Nephron (organoid): ENCODE measurements at regions not wholly inside any gene's neighbourhood (a gene's known extent, or its start where the extent isn't known, plus 50 kb on each side); places are given as distances from the start of the nearest gene placed in this dataset.

Experiments
- H3K27ac Mint-ChIP-seq, 3 experiments: 2 replicates each; pipeline ENCODE4 v1.8.0; 2020; ENCODE audit warnings: mixed read lengths in 3 of 3, mild to moderate bottlenecking in 2 of 3, moderate library complexity in 1 of 3
- H3K27me3 Mint-ChIP-seq: 2 replicates; pipeline ENCODE4 v1.8.0; 2021; ENCODE audit warnings: low read depth, mild to moderate bottlenecking, moderate library complexity, mixed read lengths
- H3K36me3 Mint-ChIP-seq: 2 replicates; pipeline ENCODE4 v1.8.0; 2020; ENCODE audit warnings: low read depth, mixed read lengths
- H3K4me1 Mint-ChIP-seq: 2 replicates; pipeline ENCODE4 v1.8.0; 2020; ENCODE audit warnings: mixed read lengths
- H3K4me3 Mint-ChIP-seq, 3 experiments: 2 replicates each; pipeline ENCODE4 v1.8.0; 2020; ENCODE audit warnings: mild to moderate bottlenecking in 3 of 3, mixed read lengths in 3 of 3, moderate library complexity in 2 of 3
- H3K9me3 Mint-ChIP-seq: 2 replicates; pipeline ENCODE4 v1.8.0; 2020; ENCODE audit warnings: mixed read lengths
- CTCF ChIP-seq, 3 experiments: fragments of 200-600 bp; sonication (generic); IDR thresholded peaks; one replicate each; pipeline ENCODE4 v1.5.0; 2021; ENCODE audit warnings: antibody characterized with exemption in 3 of 3; ENCODE audit not compliant: unreplicated experiment in 3 of 3

- H3K27me3 Mint-ChIP-seq = peaks cover 3% of the 10 kb centered on the region
These were observed 112.9 kb upstream of the CAV2 start for GRCh38 chr7:116386674-116387073.

GRCh38 chr7:116390363-116390762 lies 109.2 kb upstream of the CAV2 start:
- peaks cover 5% of the 10 kb centered on the region for H3K4me1 Mint-ChIP-seq
- H3K9me3 Mint-ChIP-seq = no peaks in the 10 kb centered on the region
- peaks cover 3% of the 10 kb centered on the region for H3K27me3 Mint-ChIP-seq
- no peak overlapping the region for H3K27ac Mint-ChIP-seq
- TF ChIP-seq CTCF (IDR thresholded peaks at IDR 0.05; ENCODE audit: unreplicated experiment in 3 of 3) = no peak
- H3K36me3 Mint-ChIP-seq = no peaks in the 10 kb centered on the region
- no peak overlapping the region for H3K4me3 Mint-ChIP-seq

More at GRCh38 chr7:116386674-116387073, 112.9 kb upstream of the CAV2 start:
- Mint-ChIP-seq H3K4me3 (no peak overlapping the region), H3K36me3 (no peaks in the 10 kb centered on the region), H3K27ac (no peak overlapping the region), H3K4me1 (no peaks in the 10 kb centered on the region), H3K9me3 (no peaks in the 10 kb centered on the region)
- TF ChIP-seq CTCF (IDR thresholded peaks at IDR 0.05; ENCODE audit: unreplicated experiment in 3 of 3) = no peak

GRCh38 chr7:116392806-116393205 lies 106.7 kb upstream of the CAV2 start:
- Mint-ChIP-seq H3K4me1 (peaks cover 5% of the 10 kb centered on the region), H3K27me3 (no peaks in the 10 kb centered on the region), H3K27ac (no peak overlapping the region), H3K9me3 (no peaks in the 10 kb centered on the region), H3K4me3 (no peak overlapping the region), H3K36me3 (no peaks in the 10 kb centered on the region)
- TF ChIP-seq CTCF (IDR thresholded peaks at IDR 0.05; ENCODE audit: unreplicated experiment in 3 of 3) = no peak

- no peak for TF ChIP-seq CTCF (IDR thresholded peaks at IDR 0.05; ENCODE audit: unreplicated experiment in 3 of 3)
- no peak overlapping the region for H3K4me3 Mint-ChIP-seq
- H3K9me3 Mint-ChIP-seq = no peaks in the 10 kb centered on the region
- H3K36me3 Mint-ChIP-seq = no peaks in the 10 kb centered on the region
- peaks cover 5% of the 10 kb centered on the region for H3K4me1 Mint-ChIP-seq
- H3K27ac Mint-ChIP-seq = no peak overlapping the region
- H3K27me3 Mint-ChIP-seq = no peaks in the 10 kb centered on the region
These were observed 105.9 kb upstream of the CAV2 start for GRCh38 chr7:116393654-116394053.

GRCh38 chr7:116394106-116394505 lies 105.4 kb upstream of the CAV2 start:
- Mint-ChIP-seq H3K4me1 (peaks cover 5% of the 10 kb centered on the region), H3K27ac (no peak overlapping the region), H3K9me3 (peaks cover 3% of the 10 kb centered on the region), H3K27me3 (no peaks in the 10 kb centered on the region), H3K36me3 (no peaks in the 10 kb centered on the region), H3K4me3 (no peak overlapping the region)
- TF ChIP-seq CTCF (IDR thresholded peaks at IDR 0.05; ENCODE audit: unreplicated experiment in 3 of 3) = no peak

- H3K27ac Mint-ChIP-seq = no peak overlapping the region
- TF ChIP-seq CTCF (IDR thresholded peaks at IDR 0.05; ENCODE audit: unreplicated experiment in 3 of 3) = no peak
- H3K4me1 Mint-ChIP-seq = peaks cover 5% of the 10 kb centered on the region
These were observed 104.3 kb upstream of the CAV2 start for GRCh38 chr7:116395141-116395791.

More at GRCh38 chr7:116395141-116395791, 104.3 kb upstream of the CAV2 start:
- no peaks in the 10 kb centered on the region for H3K36me3 Mint-ChIP-seq
- no peak overlapping the region for H3K4me3 Mint-ChIP-seq
- H3K9me3 Mint-ChIP-seq = peaks cover 3% of the 10 kb centered on the region
- H3K27me3 Mint-ChIP-seq = no peaks in the 10 kb centered on the region
